ENCODE measurements at regions not wholly inside any gene's neighbourhood (a gene's known extent, or its start where the extent isn't known, plus 50 kb on each side); places are given as distances from the start of the nearest gene placed in this dataset.

- no peak for DNase-seq (ENCODE audit: low read depth in 1 of 2, low spot score in 2 of 2)
Observed at GRCh38 chr1:38530957-38531356, 328.6 kb downstream of the RRAGC start.

GRCh38 chr1:38529946-38530345 is 329.6 kb downstream of the RRAGC start:
- Histone ChIP-seq H3K4me3 (no peak overlapping the region), H3K9me3 (replicated peaks) (no peaks in the 10 kb centered on the region), H3K27me3 (replicated peaks) (0 out of 2 replicates have a peak, but pooled peaks cover 2% of the 10 kb centered on the region), H3K4me1 (replicated peaks) (no peaks in the 10 kb centered on the region), H3K27ac (no peak overlapping the region), H3K36me3 (no peaks in the 10 kb centered on the region)
- DNase-seq (ENCODE audit: low read depth in 1 of 2, low spot score in 2 of 2): no peak

More at GRCh38 chr1:38530957-38531356, 328.6 kb downstream of the RRAGC start:
- no peaks in the 10 kb centered on the region for H3K9me3 ChIP-seq (replicated peaks)
- H3K27ac ChIP-seq: no peak overlapping the region
- no peak overlapping the region for H3K4me3 ChIP-seq
- H3K36me3 ChIP-seq: no peaks in the 10 kb centered on the region
- no peaks in the 10 kb centered on the region for H3K4me1 ChIP-seq (replicated peaks)
- 0 out of 2 replicates have a peak, but pooled peaks cover 2% of the 10 kb centered on the region for H3K27me3 ChIP-seq (replicated peaks)

- H3K4me1 ChIP-seq (replicated peaks): no peaks in the 10 kb centered on the region
- no peaks in the 10 kb centered on the region for H3K36me3 ChIP-seq
- no peak overlapping the region for H3K4me3 ChIP-seq
- H3K9me3 ChIP-seq (replicated peaks): no peaks in the 10 kb centered on the region
- H3K27ac ChIP-seq: no peak overlapping the region
- 0 out of 2 replicates have a peak, but pooled peaks cover 2% of the 10 kb centered on the region for H3K27me3 ChIP-seq (replicated peaks)
- DNase-seq (ENCODE audit: low read depth in 1 of 2, low spot score in 2 of 2): no peak
Observed at GRCh38 chr1:38529391-38529790, 330.2 kb downstream of the RRAGC start.

GRCh38 chr1:38528623-38529022 is 330.9 kb downstream of the RRAGC start:
- H3K27ac ChIP-seq: no peak overlapping the region
- no peak overlapping the region for H3K4me3 ChIP-seq
- no peaks in the 10 kb centered on the region for H3K9me3 ChIP-seq (replicated peaks)
- H3K27me3 ChIP-seq (replicated peaks): no peaks in the 10 kb centered on the region
- no peak for DNase-seq (ENCODE audit: low read depth in 1 of 2, low spot score in 2 of 2)
- H3K36me3 ChIP-seq: no peaks in the 10 kb centered on the region
- no peaks in the 10 kb centered on the region for H3K4me1 ChIP-seq (replicated peaks)

GRCh38 chr1:38527373-38527966 is 332.1 kb downstream of the RRAGC start:
- Histone ChIP-seq H3K27ac (no peak overlapping the region), H3K4me3 (no peak overlapping the region), H3K9me3 (replicated peaks) (no peaks in the 10 kb centered on the region), H3K36me3 (no peaks in the 10 kb centered on the region), H3K27me3 (replicated peaks) (no peaks in the 10 kb centered on the region), H3K4me1 (replicated peaks) (no peaks in the 10 kb centered on the region)
- no peak for DNase-seq (ENCODE audit: low read depth in 1 of 2, low spot score in 2 of 2)

GRCh38 chr1:38526046-38526445 is 333.5 kb downstream of the RRAGC start:
- Histone ChIP-seq H3K4me3 (no peak overlapping the region), H3K36me3 (no peaks in the 10 kb centered on the region)

GRCh38 chr1:38525343-38526043 is 334.1 kb downstream of the RRAGC start:
- no peaks in the 10 kb centered on the region; the same call in 1 of the 2 replicates for H3K27me3 ChIP-seq (replicated peaks)
- no peak overlapping the region for H3K4me3 ChIP-seq
- H3K27ac ChIP-seq: no peak overlapping the region
- no peaks in the 10 kb centered on the region for H3K4me1 ChIP-seq (replicated peaks)
- H3K36me3 ChIP-seq: no peaks in the 10 kb centered on the region
- no peaks in the 10 kb centered on the region for H3K9me3 ChIP-seq (replicated peaks)
- DNase-seq (ENCODE audit: low read depth in 1 of 2, low spot score in 2 of 2): no peak

More at GRCh38 chr1:38526046-38526445, 333.5 kb downstream of the RRAGC start:
- Histone ChIP-seq H3K27ac (no peak overlapping the region), H3K4me1 (replicated peaks) (no peaks in the 10 kb centered on the region), H3K9me3 (replicated peaks) (no peaks in the 10 kb centered on the region), H3K27me3 (replicated peaks) (no peaks in the 10 kb centered on the region; the same call in 1 of the 2 replicates)
- DNase-seq (ENCODE audit: low read depth in 1 of 2, low spot score in 2 of 2): no peak

GRCh38 chr1:38524025-38524641 is 335.4 kb downstream of the RRAGC start:
- no peaks in the 10 kb centered on the region for H3K4me1 ChIP-seq (replicated peaks)
- no peak overlapping the region for H3K4me3 ChIP-seq
- no peak overlapping the region for H3K27ac ChIP-seq
- H3K36me3 ChIP-seq: no peaks in the 10 kb centered on the region
- no peak for DNase-seq (ENCODE audit: low read depth in 1 of 2, low spot score in 2 of 2)
- no peaks in the 10 kb centered on the region for H3K9me3 ChIP-seq (replicated peaks)
- no peaks in the 10 kb centered on the region; the same call in 1 of the 2 replicates for H3K27me3 ChIP-seq (replicated peaks)

GRCh38 chr1:38523568-38523939 is 336.0 kb downstream of the RRAGC start:
- no peak overlapping the region for H3K27ac ChIP-seq
- H3K9me3 ChIP-seq (replicated peaks): no peaks in the 10 kb centered on the region
- no peaks in the 10 kb centered on the region for H3K4me1 ChIP-seq (replicated peaks)
- no peak for DNase-seq (ENCODE audit: low read depth in 1 of 2, low spot score in 2 of 2)
- H3K27me3 ChIP-seq (replicated peaks): no peaks in the 10 kb centered on the region; the same call in 1 of the 2 replicates
- no peaks in the 10 kb centered on the region for H3K36me3 ChIP-seq
- H3K4me3 ChIP-seq: no peak overlapping the region

GRCh38 chr1:38522915-38523567 is 336.5 kb downstream of the RRAGC start:
- Histone ChIP-seq H3K4me3 (no peak overlapping the region), H3K36me3 (no peaks in the 10 kb centered on the region), H3K27me3 (replicated peaks) (no peaks in the 10 kb centered on the region; the same call in 1 of the 2 replicates), H3K9me3 (replicated peaks) (no peaks in the 10 kb centered on the region), H3K27ac (no peak overlapping the region), H3K4me1 (replicated peaks) (no peaks in the 10 kb centered on the region)
- DNase-seq (ENCODE audit: low read depth in 1 of 2, low spot score in 2 of 2): no peak

GRCh38 chr1:38516560-38516959 is 343.0 kb downstream of the RRAGC start:
- Histone ChIP-seq H3K9me3 (replicated peaks) (no peaks in the 10 kb centered on the region), H3K27me3 (replicated peaks) (no peaks in the 10 kb centered on the region; the same call in 1 of the 2 replicates), H3K4me3 (no peak overlapping the region), H3K4me1 (replicated peaks) (no peaks in the 10 kb centered on the region), H3K36me3 (no peaks in the 10 kb centered on the region), H3K27ac (no peak overlapping the region)
- DNase-seq (ENCODE audit: low read depth in 1 of 2, low spot score in 2 of 2): no peak

GRCh38 chr1:38512789-38513188 is 346.8 kb downstream of the RRAGC start:
- DNase-seq (ENCODE audit: low read depth in 1 of 2, low spot score in 2 of 2): no peak
- no peaks in the 10 kb centered on the region for H3K36me3 ChIP-seq
- H3K27me3 ChIP-seq (replicated peaks): 0 out of 2 replicates have a peak, but pooled peaks cover 8% of the 10 kb centered on the region
- no peaks in the 10 kb centered on the region for H3K4me1 ChIP-seq (replicated peaks)
- H3K4me3 ChIP-seq: no peak overlapping the region
- H3K9me3 ChIP-seq (replicated peaks): no peaks in the 10 kb centered on the region
- H3K27ac ChIP-seq: no peak overlapping the region

GRCh38 chr1:38512024-38512767 is 347.4 kb downstream of the RRAGC start:
- H3K27me3 ChIP-seq (replicated peaks): 0 out of 2 replicates have a peak, but pooled peaks cover 8% of the 10 kb centered on the region
- no peak overlapping the region for H3K27ac ChIP-seq
- no peaks in the 10 kb centered on the region for H3K36me3 ChIP-seq
- H3K4me3 ChIP-seq: no peak overlapping the region
- H3K4me1 ChIP-seq (replicated peaks): no peaks in the 10 kb centered on the region
- no peak for DNase-seq (ENCODE audit: low read depth in 1 of 2, low spot score in 2 of 2)
- H3K9me3 ChIP-seq (replicated peaks): no peaks in the 10 kb centered on the region
